NCI-H128 (cell line): ENCODE measurements at regions not wholly inside any gene's neighbourhood (a gene's known extent, or its start where the extent isn't known, plus 50 kb on each side); places are given as distances from the start of the nearest gene placed in this dataset.
"Not testable (repeated sequence)": the region's sequence is repeated elsewhere in the genome, so short reads cannot be mapped to it uniquely, and the experiment has no call there.

Experiments
- DNase-seq: peaks from one replicate; lab custom pipeline; 2025; ENCODE audit not compliant: unreplicated experiment; lab: John Stamatoyannopoulos, UW

DNA sequence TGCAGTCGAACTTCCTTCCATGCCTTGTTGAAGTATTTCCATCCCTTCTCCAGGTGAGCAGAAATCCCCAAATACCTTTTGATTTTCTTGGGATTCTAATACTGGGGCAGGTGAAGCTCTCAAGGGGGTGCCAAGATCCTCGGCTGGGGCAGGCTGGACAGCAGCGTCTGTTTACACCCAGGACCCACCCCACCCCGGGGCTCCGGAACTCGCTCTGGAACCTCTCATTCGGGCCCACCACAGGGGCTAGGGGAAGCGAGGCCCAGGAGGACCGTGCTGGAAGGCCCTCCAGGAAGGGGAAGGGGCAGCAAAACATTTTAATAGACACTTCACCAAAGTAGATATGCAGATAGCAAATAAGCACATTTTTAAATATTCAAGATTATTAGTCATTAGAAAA lies 161.9 kb upstream of the GORAB start:
- no peak for DNase-seq

DNA sequence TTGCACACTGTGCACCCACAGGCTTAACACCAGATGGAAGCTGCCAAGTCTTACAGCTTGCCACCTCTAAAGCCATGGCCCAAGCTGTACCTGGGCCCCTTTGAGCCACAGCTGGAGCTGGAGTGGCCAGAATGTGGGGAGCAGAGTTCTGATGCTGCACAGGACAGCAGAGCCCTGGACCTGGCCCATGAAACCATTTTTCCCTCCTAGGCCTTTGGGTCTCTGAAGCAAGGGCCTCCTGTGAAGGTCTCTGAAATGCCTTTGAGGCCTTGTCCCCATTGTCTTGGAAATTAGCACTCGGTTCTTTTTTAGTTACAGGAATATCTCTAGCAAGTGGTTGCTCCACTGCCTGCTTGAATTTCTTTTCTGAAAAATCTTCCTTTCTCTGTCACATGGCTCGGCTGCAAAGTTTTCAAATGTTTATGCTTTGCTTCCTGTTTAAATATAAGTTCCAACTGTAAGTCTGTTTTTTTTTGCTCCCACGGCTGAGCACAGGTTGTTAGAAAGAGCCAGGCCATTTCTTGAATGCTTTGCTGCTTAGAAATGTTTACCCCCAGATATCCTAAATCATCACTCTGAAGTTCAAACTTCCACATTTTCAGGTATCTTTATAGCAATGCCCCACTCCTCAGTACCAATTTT lies 156.8 kb upstream of the GORAB start:
- no peak for DNase-seq

DNA sequence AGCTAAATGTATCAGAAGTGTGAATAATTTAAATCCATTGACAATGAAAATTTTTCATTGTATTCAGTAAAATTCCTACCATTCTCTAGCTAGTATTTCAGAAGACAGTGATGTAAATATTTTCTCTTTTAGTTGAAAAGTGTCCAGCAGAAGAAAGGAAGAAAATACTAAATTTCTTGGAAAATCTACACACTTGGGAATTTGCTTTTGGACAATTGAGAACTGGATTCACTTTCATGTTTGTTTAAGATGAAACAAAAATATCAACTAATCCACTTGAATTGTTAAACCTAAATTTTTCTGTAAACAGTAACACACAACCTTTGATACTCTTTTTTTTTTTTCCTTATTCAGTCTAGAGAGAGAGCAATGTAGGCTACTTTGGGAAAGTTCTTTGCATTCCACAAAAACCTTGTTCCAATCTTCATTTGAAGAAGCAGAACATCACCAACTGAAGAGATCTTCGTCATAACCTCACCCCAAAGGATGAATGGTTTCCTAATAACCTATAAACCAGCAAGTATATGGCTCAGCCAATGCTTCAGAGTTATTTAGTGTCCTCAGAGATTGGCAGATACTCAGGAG lies 155.1 kb upstream of the GORAB start:
- DNase-seq: no peak

- no peak for DNase-seq
These were observed 154.5 kb upstream of the GORAB start for GRCh38 chr1:170377440-170377839.

GRCh38 chr1:170377896-170378634 lies 153.9 kb upstream of the GORAB start:
- no peak for DNase-seq

GRCh38 chr1:170385750-170386149 lies 146.2 kb upstream of the GORAB start:
- DNase-seq: no peak

DNA sequence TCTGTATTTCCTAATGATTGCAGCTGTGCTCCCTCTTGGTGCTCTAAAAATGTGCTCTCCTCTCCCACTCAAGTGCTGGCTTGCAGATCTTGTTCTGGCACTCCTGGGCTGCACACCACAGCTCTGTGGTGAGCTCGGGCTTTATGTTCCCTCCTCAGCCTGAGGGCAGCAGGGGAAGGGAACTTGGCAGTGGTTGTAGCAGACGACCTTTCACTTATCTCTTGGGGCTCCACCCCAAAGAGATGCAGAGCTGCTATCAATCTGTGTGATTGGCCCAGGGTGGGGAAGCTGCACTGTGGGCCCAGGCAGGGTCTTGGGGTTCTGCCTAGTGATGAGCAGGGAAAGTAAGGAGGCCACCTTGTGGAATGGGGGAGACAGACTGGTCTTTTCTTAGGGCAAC lies 143.5 kb upstream of the GORAB start:
- DNase-seq: no peak

GRCh38 chr1:170395149-170395548 lies 136.8 kb upstream of the GORAB start:
- DNase-seq: no peak

DNA sequence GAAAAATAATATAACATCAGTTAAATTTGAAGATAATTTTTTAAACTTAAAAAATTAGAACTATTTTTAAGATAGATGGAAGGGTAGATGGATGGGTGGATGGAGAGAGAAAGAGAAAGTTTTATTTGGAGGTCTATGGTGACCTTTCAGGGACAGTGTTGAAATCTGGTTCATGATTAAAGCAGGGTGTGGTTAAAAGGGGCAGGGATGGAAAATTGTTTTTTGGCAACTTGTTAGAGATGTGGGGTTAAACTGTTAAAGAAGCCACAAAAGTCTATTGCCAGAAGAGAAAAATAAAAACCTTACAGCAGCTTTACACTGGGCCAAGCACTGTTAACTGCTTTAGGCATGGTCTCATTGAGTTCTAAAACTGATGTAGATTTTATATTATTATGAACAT lies 134.9 kb upstream of the GORAB start:
- DNase-seq: no peak

DNA sequence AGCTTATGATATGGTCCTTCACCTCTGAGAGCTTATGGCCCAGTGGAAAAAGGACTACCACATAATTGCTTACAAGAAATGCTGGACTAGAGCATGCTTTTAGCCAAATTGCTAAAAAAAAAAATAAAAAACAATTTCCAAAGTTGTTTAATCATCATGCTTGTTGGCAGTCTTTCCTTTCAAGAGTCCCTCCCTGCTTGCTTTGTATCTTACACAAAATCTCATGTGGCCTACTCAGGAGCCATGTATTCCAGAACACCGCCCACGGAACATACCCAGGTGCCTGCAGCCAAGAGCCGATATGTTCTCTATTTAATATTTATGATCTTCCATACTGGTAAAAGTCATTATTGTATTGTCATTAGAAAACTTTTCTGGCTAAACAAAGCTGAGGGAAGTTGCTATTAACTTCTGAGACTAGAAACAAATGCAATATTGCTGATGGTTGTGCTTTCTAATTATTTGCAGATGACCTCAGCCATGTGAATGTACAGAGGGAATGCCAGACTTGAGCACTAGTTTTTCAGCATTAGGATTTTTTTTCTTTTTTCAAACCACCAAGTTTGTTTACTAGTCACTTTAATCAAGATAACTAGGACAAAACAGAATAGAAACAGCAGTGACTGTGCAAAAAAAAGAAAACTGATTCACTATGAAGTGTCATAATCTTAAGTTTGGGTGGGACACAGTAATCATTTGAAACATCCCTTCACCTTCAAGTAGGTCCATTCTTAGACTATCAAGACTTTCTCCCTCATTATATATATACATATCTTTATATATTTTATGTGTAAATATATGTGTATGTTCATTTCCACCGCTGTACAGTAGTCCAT lies 129.3 kb upstream of the GORAB start:
- no peak for DNase-seq

- no peak for DNase-seq
These were observed 124.8 kb upstream of the GORAB start for GRCh38 chr1:170407138-170407537.

DNA sequence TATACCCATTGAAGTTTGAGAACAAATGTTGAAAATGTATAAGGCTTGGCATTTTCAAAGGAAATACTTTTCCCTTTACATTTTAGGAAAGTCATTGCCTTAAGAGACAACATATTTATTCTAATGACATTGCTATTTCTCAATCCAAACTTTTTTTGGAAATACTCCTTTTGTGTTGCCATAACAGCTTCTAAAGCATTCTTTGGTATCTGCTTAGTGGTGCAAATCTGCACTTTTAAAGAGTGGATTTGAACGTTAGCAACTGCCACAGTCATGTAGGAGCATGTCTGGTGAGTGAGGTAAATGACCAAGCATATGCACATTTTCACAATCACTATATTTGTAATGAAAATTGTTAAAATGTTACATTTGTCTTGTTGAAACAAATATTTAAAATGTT lies 124.4 kb upstream of the GORAB start:
- no peak for DNase-seq

- no peak for DNase-seq
These were observed 121.4 kb upstream of the GORAB start for GRCh38 chr1:170410401-170411166.

- DNase-seq: no peak
These were observed 116.8 kb upstream of the GORAB start for GRCh38 chr1:170414989-170415709.

DNA sequence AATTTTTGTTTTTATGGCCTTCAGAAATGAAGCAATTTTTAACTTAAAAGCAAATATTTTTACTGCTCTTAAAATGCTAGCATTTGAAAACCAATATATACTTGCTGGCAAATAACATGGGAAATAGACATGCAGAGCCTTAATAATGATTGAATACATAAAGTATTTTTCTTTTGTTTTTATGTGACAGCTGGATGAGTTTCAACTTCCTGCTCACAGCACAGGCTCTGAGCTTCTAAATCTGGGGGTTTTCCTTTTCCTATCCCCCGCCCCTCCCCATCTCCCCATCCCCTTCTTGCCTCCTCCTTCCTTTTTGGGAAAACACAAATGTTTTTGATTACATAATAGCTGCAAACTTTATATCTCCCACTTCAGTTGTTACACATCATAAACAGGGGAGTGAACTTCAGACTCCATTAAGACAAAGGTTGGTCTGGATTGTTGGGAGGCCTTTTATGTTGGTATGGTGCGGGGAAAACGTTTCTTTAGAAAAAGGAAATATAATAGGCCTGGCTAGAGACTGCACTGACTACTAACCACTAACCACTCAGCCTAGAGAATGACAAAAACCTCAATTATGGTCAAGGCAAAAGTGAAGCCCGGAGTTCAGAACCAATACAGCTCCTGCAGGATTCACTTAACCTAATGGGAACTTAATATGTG lies 116.1 kb upstream of the GORAB start:
- DNase-seq: peak; percentile 45

DNA sequence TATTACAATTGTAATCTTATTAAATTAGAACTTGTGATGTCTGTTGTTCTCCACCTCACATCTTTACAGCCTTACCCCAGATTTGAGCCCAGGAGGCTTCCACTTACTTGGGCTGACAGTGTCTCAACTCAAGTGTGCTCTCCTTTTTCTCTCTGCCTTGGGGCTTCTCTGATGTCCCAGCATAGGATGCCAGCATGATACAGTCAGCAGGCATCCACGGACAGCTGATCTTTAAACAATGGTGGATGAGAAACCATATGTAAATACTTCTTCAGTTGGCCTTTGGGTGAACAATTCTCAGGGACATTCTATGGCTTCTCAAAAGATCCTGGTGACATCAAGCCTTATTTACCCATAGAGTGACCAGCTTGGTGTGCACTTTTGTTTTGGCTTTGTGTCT lies 107.6 kb upstream of the GORAB start:
- no peak for DNase-seq

- DNase-seq: no peak
These were observed 105.4 kb upstream of the GORAB start for GRCh38 chr1:170426596-170426995.

- DNase-seq: not testable (repeated sequence)
These were observed 105.0 kb upstream of the GORAB start for GRCh38 chr1:170427002-170427401.

DNA sequence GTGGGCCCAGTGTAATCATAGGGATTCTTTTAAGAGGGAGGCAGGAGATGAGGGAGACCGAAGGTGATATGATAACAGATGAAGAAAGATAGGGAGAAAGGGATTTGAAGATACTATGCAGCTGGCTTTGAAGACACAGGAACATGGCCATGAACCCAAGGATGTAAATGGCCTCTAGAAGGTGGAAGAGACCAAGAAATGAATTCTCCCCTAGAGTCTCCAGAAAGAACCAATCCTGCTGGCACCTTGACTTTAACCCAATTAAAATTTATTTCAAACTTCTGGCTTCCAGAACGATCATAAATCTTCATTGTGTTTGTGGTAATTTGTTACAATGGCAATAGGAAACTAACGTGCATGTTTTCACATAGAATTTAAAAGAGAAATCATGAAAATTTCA lies 95.0 kb upstream of the GORAB start:
- DNase-seq: no peak

- DNase-seq: no peak
These were observed 86.9 kb upstream of the GORAB start for GRCh38 chr1:170445096-170445495.
